ENCODE measurements at regions not wholly inside any gene's neighbourhood (a gene's known extent, or its start where the extent isn't known, plus 50 kb on each side); places are given as distances from the start of the nearest gene placed in this dataset.

GRCh38 chr6:84422380-84422968 lies 195.0 kb upstream of the CEP162 start:
- ChIA-PET POLR2A (no interaction called here), CTCF (interaction anchor here (0.6 to 1.0 kb wide), 3 partner anchors 9 to 352 kb away, joined by 3 to 4 read pairs (median 3); no protein-coding TSS in a partner anchor)
- Histone ChIP-seq H3K9ac (no peak overlapping the region), H3K4me1 (ENCODE audit: control insufficient read depth in 1 of 2, insufficient read depth in 2 of 2, low read depth in 1 of 2, low read length in 1 of 2) (peaks cover 0 to 7% of the 10 kb centered on the region in 2 experiments; a peak in 2 of 4 replicates), H3K27ac (ENCODE audit: low read depth in 2 of 2, low read length in 1 of 2) (no peak overlapping the region), H3K36me3 (replicated peaks in 1 of 2; ENCODE audit: control insufficient read depth in 1 of 2, insufficient read depth in 2 of 2, low read length in 1 of 2) (no peaks in the 10 kb centered on the region), H3K4me2 (no peak overlapping the region), H3K9me2 (no peaks in the 10 kb centered on the region), H3F3A (replicated peaks; ENCODE audit: insufficient read depth) (no peaks in the 10 kb centered on the region), H3K9me3 (no peaks in the 10 kb centered on the region), H4K20me1 (ENCODE audit: insufficient read depth) (no peaks in the 10 kb centered on the region), H3K27me3 (ENCODE audit: insufficient read depth) (no peaks in the 10 kb centered on the region; the same call in 1 of the 2 replicates), H3K79me2 (ENCODE audit: insufficient read depth) (no peaks in the 10 kb centered on the region), H3K4me3 (ENCODE audit: low read depth in 2 of 2, low read length in 1 of 2) (peak overlapping the region in 1 of 2 experiments; percentile 39; a peak in 1 of 4 replicates), H2AFZ (ENCODE audit: low read depth) (no peak overlapping the region)
- 50% methylated on average over 13 of the region's 13 CpGs for WGBS (ENCODE audit: low lambda C conversion rate)
- DNase-seq = peak; percentile 12
- TF ChIP-seq, protein P1, sequence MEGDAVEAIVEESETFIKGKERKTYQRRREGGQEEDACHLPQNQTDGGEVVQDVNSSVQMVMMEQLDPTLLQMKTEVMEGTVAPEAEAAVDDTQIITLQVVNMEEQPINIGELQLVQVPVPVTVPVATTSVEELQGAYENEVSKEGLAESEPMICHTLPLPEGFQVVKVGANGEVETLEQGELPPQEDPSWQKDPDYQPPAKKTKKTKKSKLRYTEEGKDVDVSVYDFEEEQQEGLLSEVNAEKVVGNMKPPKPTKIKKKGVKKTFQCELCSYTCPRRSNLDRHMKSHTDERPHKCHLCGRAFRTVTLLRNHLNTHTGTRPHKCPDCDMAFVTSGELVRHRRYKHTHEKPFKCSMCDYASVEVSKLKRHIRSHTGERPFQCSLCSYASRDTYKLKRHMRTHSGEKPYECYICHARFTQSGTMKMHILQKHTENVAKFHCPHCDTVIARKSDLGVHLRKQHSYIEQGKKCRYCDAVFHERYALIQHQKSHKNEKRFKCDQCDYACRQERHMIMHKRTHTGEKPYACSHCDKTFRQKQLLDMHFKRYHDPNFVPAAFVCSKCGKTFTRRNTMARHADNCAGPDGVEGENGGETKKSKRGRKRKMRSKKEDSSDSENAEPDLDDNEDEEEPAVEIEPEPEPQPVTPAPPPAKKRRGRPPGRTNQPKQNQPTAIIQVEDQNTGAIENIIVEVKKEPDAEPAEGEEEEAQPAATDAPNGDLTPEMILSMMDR (IDR thresholded peaks at IDR 0.05) = peak; percentile 84
- TF ChIP-seq MEF2A (IDR thresholded peaks at IDR 0.05; ENCODE audit: borderline replicate concordance, low read depth) (no peak), SMC3 (IDR thresholded peaks at IDR 0.05; ENCODE audit: low read depth, low read length) (peak; percentile 68), EZH2phosphoT487 (IDR thresholded peaks at IDR 0.05; ENCODE audit: borderline replicate concordance, low read depth) (no peak), RXRA (IDR thresholded peaks at IDR 0.05; ENCODE audit: borderline replicate concordance, low read depth) (no peak), FOXJ3 (CRISPR knock-in tag; IDR thresholded peaks at IDR 0.05) (no peak), EP300 (IDR thresholded peaks at IDR 0.05; ENCODE audit: borderline replicate concordance in 1 of 2, low read depth in 1 of 2, low read length in 1 of 2) (no peak), FOXM1 (IDR thresholded peaks at IDR 0.05; ENCODE audit: low read depth) (no peak), GABPA (IDR thresholded peaks at IDR 0.05; ENCODE audit: low read depth) (no peak), RAD21 (IDR thresholded peaks at IDR 0.05; ENCODE audit: low read length) (peak; percentile 65), USF2 (IDR thresholded peaks at IDR 0.05; ENCODE audit: borderline replicate concordance, low read depth, low read length) (no peak)

GRCh38 chr6:84421031-84421430 lies 193.6 kb upstream of the CEP162 start:
- Histone ChIP-seq H3K27ac (ENCODE audit: low read depth in 2 of 2, low read length in 1 of 2) (no peak overlapping the region), H3K9ac (no peak overlapping the region), H3K4me2 (no peak overlapping the region), H3K9me3 (no peaks in the 10 kb centered on the region), H3K36me3 (replicated peaks in 1 of 2; ENCODE audit: control insufficient read depth in 1 of 2, insufficient read depth in 2 of 2, low read length in 1 of 2) (no peaks in the 10 kb centered on the region), H2AFZ (ENCODE audit: low read depth) (no peak overlapping the region), H3F3A (replicated peaks; ENCODE audit: insufficient read depth) (no peaks in the 10 kb centered on the region), H3K4me3 (ENCODE audit: low read depth in 2 of 2, low read length in 1 of 2) (no peak overlapping the region), H3K27me3 (ENCODE audit: insufficient read depth) (no peaks in the 10 kb centered on the region; the same call in 1 of the 2 replicates), H3K9me2 (no peaks in the 10 kb centered on the region), H3K4me1 (ENCODE audit: control insufficient read depth in 1 of 2, insufficient read depth in 2 of 2, low read depth in 1 of 2, low read length in 1 of 2) (peaks cover 0 to 6% of the 10 kb centered on the region in 2 experiments; a peak in 2 of 4 replicates), H3K79me2 (ENCODE audit: insufficient read depth) (no peaks in the 10 kb centered on the region), H4K20me1 (ENCODE audit: insufficient read depth) (no peaks in the 10 kb centered on the region)
- 46% methylated on average over 5 of the region's 5 CpGs for WGBS (ENCODE audit: low lambda C conversion rate)
- POLR2A ChIA-PET = no interaction called here
- TF ChIP-seq NRF1 (IDR thresholded peaks at IDR 0.05; ENCODE audit: low read depth, low read length) (no peak), POLR2AphosphoS5 (IDR thresholded peaks at IDR 0.05; ENCODE audit: low read depth, low read length) (no peak), TEAD4 (IDR thresholded peaks at IDR 0.05; ENCODE audit: borderline replicate concordance, insufficient read depth) (no peak), SMC3 (IDR thresholded peaks at IDR 0.05; ENCODE audit: low read depth, low read length) (no peak), GATA2 (CRISPR knock-in tag; IDR thresholded peaks at IDR 0.05) (no peak), FOSL2 (IDR thresholded peaks at IDR 0.05; ENCODE audit: borderline replicate concordance, low read depth) (no peak), YY1 (IDR thresholded peaks at IDR 0.05; ENCODE audit: low read depth) (no peak), TCF12 (IDR thresholded peaks at IDR 0.05) (no peak), TAF1 (IDR thresholded peaks at IDR 0.05; ENCODE audit: borderline replicate concordance, low read depth, low read length) (no peak), ELF1 (IDR thresholded peaks at IDR 0.05) (no peak), ZBTB33 (IDR thresholded peaks at IDR 0.05; ENCODE audit: borderline replicate concordance, low read depth) (no peak)
- CTCF ChIA-PET = no interaction called here
- DNase-seq = no peak
